GM12864 (cell line): ENCODE measurements at regions not wholly inside any gene's neighbourhood (a gene's known extent, or its start where the extent isn't known, plus 50 kb on each side); places are given as distances from the start of the nearest gene placed in this dataset.
"Not testable (repeated sequence)": the region's sequence is repeated elsewhere in the genome, so short reads cannot be mapped to it uniquely, and the experiment has no call there.

Source experiments
- DNase-seq: peaks from one replicate; pipeline ENCODE4 v3.0.0-alpha.2; 2011; ENCODE audit warnings: low read depth
- H3K4me3 ChIP-seq: 2 replicates; pipeline ENCODE4 v1.5.1; 2011; ENCODE audit warnings: mild to moderate bottlenecking, low read depth, low read length, control low read depth
- CTCF ChIP-seq: IDR thresholded peaks from 2 replicates; pipeline ENCODE4 v1.5.1; 2011; ENCODE audit warnings: low read depth, mild to moderate bottlenecking, moderate library complexity, low read length, control low read depth, inconsistent platforms; ENCODE audit errors: missing control alignments

- DNase-seq = no peak
- H3K4me3 ChIP-seq = no peak overlapping the region
- no peak for TF ChIP-seq CTCF
These were observed 251.1 kb upstream of the TRIB2 start for GRCh38 chr2:12465631-12466135.

DNA sequence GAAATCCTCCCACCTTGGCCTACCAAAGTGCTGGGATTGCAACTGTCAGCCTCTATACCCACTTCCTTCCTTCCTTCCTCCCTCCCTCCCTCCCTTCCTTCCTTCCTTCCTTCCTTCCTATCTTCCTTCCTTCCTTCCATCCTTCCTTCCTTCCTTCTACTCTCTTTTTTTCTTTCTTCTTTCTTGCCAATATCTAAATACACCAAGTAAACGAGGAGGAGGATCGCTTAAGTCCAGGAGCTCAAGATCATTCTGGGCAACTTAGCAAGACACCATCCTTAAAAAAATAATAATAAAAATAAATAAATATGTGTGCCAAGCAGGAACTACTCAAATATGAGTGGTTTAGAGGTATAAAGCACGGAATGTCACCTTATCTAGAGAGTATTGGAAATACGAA, 249.4 kb upstream of the TRIB2 start:
- no peak for DNase-seq
- no peak overlapping the region for H3K4me3 ChIP-seq
- no peak for TF ChIP-seq CTCF

DNA sequence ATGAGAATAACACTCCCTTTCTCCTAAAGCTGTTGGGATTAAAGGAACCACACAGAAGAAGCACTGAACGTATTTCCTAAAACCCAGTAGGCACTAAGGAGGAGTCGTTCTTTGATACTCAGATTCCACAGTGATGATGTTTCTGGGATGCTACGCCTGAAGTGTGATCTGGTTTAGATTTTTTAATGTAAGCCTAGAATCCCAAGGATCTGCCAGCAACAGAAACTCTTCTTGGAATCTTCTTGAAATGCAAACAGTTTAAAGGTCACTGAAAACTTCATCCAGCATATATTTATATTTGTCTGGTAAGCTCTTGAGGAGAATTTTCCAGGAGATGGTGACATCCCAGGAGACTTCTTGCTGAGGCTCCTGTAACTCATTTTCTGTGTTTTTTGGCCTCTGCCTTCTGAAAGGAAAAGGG, 247.6 kb upstream of the TRIB2 start:
- no peak for TF ChIP-seq CTCF
- no peak overlapping the region for H3K4me3 ChIP-seq
- no peak for DNase-seq

DNA sequence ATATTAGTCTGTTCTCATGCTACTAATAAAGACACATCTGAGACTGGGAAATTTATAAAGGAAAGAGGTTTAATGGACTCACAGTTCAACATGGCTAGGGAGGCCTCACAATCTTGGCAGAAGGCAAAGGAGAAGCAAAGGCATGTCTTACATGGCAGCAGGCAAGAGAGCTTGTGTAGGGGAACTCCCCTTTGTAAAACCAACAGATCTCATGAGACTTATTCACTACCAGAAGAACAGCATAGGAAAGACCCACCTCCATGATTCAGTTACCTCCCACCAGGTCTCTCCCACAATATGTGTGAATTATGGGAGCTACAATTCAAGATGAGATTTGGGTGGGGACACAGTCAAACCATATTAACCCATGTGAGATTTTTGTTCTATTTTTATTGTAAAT, 244.5 kb upstream of the TRIB2 start:
- DNase-seq, H3K4me3 ChIP-seq: not testable (repeated sequence)

DNA sequence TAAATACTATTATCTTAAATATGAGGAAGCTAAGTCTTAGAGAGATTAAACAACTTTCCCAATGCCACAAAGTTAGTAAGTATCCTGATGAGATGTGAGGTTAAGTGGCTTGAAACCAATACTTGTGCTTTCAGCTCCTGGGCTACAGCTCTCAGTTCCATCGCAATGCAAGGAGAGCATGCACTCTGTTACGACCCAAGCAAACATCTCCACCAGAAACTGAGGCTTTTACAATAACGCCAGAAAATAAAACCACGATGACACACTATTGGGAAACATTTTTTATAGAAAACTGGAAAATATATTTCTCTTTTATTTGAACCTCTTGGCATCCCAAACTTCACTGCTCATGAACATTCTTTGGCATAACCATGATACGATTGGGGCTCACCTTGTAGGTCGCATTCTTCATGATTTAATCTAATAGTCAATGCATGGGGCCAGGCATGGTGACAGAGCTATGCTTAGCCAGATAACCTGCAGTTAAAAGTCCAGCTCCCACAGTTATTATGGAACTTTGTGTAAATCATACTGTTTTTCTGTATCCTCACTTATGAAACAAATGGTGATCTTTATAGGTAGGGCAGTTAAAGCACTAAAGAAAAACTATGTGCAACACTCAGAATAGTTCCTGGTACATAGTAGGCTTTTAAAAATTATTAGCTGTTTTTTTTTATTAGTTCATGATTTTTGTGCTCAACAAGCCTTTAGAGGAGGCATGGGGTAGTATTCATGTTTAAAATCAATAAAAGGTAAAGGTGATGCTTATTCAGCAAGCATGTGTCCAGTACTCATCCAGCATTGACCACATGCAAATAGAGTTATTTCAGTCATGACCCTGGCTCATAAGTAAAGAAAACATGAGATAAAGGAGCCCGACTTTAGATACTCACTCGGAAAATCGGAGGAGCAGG, 238.3 kb upstream of the TRIB2 start:
- TF ChIP-seq CTCF = no peak
- no peak overlapping the region for H3K4me3 ChIP-seq
- no peak for DNase-seq

DNA sequence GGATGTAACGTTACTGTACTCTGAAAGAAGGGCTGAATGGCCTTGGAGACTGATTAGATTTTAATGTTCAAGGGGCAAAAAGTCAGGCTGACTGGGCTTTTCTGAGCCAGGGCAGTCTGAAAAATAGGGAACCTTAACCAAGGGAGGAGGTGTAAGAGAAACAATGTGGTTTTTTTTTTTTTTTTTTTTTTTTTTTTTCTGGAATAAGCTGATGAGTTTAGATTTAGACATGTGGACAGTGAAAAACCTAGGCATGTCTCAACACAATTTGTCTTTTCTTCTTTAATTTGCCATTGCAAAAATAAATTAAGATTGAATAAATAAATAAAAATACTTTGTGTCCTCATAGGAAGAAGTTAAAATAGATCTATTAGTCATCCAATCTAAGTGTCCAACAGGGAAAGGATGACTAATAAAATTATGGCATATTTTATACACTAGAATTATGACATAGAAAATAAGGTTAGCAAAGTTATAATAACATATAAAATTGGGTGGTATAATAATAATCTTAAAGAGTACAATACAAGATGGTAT, 237.6 kb upstream of the TRIB2 start:
- no peak for DNase-seq
- TF ChIP-seq CTCF = no peak
- no peak overlapping the region for H3K4me3 ChIP-seq

DNA sequence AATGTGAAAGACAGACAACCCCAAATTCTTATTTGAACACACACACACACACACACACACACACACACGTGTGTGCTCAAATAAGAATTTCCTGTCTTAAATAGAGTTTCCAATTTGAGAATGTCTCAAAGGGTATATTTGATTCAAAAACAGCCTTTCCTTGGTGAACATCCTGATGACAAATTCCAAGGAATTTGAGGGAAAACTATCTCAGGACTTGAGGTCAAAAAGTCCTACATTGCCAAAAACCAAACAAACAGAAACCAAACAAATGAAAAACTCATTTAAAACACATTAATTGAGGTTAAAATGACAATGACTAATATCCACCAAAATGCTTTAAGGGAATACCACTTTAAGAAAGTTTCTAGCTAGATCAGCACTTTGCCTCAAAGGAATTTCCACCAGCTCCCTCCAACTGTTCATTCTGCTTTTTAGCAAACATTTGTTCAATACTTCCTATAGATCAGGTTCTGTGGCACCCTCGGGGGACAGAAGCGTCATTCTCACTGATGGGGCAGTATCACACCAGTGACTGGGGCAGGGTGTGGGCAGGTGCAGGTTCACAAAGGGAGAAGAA, 232.1 kb upstream of the TRIB2 start:
- no peak for TF ChIP-seq CTCF
- DNase-seq = no peak
- H3K4me3 ChIP-seq = no peak overlapping the region
